ENCODE measurements at regions not wholly inside any gene's neighbourhood (a gene's known extent, or its start where the extent isn't known, plus 50 kb on each side); places are given as distances from the start of the nearest gene placed in this dataset.
"Not testable (repeated sequence)": the region's sequence is repeated elsewhere in the genome, so short reads cannot be mapped to it uniquely, and the experiment has no call there.

DNA sequence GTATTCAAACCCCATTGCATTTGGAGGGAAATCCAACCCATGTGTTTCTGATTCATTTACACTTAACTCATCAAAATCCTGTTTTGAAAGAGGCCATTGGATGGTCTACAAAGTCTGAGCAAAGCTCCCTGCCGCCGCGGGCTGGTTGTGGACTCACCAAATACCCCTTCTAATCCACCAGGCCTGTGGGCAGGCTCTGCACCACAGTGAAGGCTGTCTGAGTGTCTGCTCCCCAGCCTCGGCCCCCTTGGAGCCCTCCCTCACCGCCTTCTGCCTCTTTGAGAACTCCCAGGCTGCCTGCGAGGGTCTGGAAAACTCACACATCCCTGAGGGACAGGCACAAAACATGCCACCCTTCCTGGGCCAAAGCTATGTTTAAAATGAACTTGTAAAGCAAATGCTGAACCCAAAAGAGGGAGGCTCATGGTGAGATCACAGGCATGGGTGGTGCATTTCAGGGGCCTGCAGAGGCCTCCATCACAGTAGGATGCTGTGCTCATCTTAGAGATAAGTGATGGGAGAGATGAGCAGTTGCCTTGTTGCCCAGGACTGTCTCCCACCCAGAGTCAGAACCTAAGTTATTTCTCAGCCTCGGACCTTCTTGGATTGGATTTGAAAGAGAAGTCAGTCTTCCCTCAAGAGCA, 225.0 kb downstream of the CYP26B1 start:
- no peaks in the 10 kb centered on the region for H3K36me3 ChIP-seq

DNA sequence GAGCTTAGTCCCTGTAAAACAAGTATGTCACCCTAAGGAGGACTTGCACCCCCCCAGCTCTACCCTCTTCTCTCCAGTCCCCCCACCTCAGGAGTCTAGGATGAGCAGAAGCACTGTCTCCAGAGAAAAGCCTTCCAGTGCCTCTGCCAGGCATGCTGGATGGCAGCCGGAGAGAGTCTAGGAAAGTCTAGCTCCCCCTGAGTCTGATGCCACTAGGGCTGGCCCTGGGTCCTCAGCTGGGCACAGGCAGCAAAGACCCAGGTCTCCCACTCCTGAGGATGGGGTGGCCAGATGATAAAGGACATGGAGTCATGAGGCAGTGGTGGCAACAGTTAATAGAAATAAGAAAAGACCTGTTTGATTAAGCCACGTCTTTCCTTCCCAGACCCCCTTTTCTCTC, 225.6 kb downstream of the CYP26B1 start:
- intact Hi-C loops (cut with DNase I; ENCODE audit: low total_unique reads): loop anchor here (5.0 kb wide), 1 partner anchor 655 kb away; no protein-coding TSS in a partner anchor
- peak; percentile 41 for DNase-seq
- Histone ChIP-seq H3K4me3 (no peak overlapping the region), H3K27ac (no peak overlapping the region), H3K36me3 (no peaks in the 10 kb centered on the region), H3K9me3 (peaks cover 0 to 24% (median 12%) of the 10 kb centered on the region in 8 donors), H3K4me1 (peaks cover 0 to 5% (median 0%) of the 10 kb centered on the region in 6 donors), H3K27me3 (replicated peaks in 1 of 7) (no peaks in the 10 kb centered on the region)
- TF ChIP-seq POLR2AphosphoS5 (IDR thresholded peaks at IDR 0.05) (no peak), POLR2A (IDR thresholded peaks at IDR 0.05) (no peak)
- TF ChIP-seq, protein P1, sequence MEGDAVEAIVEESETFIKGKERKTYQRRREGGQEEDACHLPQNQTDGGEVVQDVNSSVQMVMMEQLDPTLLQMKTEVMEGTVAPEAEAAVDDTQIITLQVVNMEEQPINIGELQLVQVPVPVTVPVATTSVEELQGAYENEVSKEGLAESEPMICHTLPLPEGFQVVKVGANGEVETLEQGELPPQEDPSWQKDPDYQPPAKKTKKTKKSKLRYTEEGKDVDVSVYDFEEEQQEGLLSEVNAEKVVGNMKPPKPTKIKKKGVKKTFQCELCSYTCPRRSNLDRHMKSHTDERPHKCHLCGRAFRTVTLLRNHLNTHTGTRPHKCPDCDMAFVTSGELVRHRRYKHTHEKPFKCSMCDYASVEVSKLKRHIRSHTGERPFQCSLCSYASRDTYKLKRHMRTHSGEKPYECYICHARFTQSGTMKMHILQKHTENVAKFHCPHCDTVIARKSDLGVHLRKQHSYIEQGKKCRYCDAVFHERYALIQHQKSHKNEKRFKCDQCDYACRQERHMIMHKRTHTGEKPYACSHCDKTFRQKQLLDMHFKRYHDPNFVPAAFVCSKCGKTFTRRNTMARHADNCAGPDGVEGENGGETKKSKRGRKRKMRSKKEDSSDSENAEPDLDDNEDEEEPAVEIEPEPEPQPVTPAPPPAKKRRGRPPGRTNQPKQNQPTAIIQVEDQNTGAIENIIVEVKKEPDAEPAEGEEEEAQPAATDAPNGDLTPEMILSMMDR (IDR thresholded peaks at IDR 0.05 in 8 of 11, conservative IDR thresholded peaks at IDR 0.05 in 3 of 11): no peak
- 83 to 96% (median 88%) methylated on average over 2 of the region's 2 CpGs for WGBS, 5 donors

More for the DNA sequence above, 225.0 kb downstream of the CYP26B1 start:
- TF ChIP-seq POLR2A (IDR thresholded peaks at IDR 0.05): no peak
- DNase-seq: peak; percentile 69
- 79 to 92% (median 86%) methylated on average over 7 of the region's 7 CpGs for WGBS, 5 donors
- Histone ChIP-seq H3K4me3 (no peak overlapping the region), H3K4me1 (peaks cover 0 to 5% (median 0%) of the 10 kb centered on the region in 6 donors), H3K9me3 (peaks cover 0 to 21% (median 10%) of the 10 kb centered on the region in 8 donors), H3K27ac (no peak overlapping the region), H3K27me3 (replicated peaks in 1 of 7) (no peaks in the 10 kb centered on the region)
- intact Hi-C loops (cut with DNase I; ENCODE audit: low total_unique reads): loop anchor here (5.0 kb wide), 1 partner anchor 655 kb away; no protein-coding TSS in a partner anchor

DNA sequence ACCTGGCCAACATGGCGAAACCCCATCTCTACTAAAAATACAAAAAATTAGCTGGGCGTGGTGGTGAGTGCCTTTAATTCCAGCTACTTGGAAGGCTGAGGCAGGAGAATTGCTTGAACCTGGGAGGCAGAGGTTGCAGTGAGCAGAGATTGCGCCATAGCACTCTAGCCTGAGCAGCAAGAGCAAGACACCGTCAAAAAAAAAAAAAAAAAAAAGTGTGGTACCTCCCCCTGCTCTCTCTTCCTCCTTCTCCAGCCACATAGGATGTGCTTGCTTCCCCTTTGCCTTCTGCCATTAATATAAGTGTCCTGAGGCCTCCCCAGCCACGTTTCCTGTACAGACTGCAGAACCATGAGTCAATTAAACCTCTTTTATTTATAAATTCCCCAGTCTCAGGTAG, 226.8 kb downstream of the CYP26B1 start:
- 50 to 62% (median 54%) methylated on average over 5 of the region's 5 CpGs for WGBS, 5 donors
- intact Hi-C loops (cut with DNase I; ENCODE audit: low total_unique reads): loop anchor here (5.0 kb wide), 1 partner anchor 656 kb away; no protein-coding TSS in a partner anchor
- not testable (repeated sequence) for H3K27me3 ChIP-seq (replicated peaks in 1 of 7); H3K27ac ChIP-seq; H3K4me3 ChIP-seq; H3K4me1 ChIP-seq; H3K36me3 ChIP-seq
- peak; percentile 24 for DNase-seq
- peaks cover 0 to 24% (median 12%) of the 10 kb centered on the region in 8 donors for H3K9me3 ChIP-seq

DNA sequence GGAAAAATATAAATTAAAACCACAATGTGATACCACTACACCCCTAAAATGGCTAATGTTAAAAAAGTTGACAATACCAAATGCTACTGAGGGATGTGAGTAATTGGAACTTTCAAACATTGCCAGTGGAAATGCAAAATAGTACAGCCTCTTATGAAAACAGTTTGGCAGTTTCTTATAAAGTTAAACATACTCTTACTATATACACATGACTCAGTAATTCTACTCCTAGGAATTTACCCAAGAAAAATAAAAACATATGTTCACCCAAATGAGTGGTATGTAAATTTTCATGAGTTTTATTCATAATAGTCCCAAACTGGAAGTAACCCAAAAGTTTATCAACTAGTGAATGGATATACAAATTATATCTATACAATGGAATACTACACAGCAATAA, 228.0 kb downstream of the CYP26B1 start:
- intact Hi-C loops (cut with DNase I; ENCODE audit: low total_unique reads): loop anchor here (5.0 kb wide), 1 partner anchor 658 kb away; no protein-coding TSS in a partner anchor

DNA sequence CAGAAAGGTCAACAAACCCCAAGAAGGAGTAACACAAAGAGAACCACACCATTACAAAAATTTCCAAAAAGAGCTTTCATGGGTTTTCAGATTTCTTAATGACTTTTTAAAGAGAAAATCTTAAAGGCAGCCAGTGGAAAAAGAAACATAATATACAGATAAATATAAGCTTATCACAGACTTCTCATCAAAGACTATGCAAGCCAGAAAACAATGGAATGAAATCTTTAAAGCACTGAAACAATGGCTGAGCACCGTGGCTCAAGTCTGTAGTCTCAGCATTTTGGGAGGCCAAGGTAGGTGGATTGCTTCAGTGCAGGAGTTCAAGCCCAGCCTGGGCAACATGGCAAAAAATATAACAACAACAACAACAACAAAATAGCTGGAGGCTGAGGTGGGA, 237.4 kb downstream of the CYP26B1 start:
- Histone ChIP-seq H3K4me1 (no peaks in the 10 kb centered on the region), H3K36me3 (no peaks in the 10 kb centered on the region), H3K9me3 (peaks cover 0 to 23% (median 19%) of the 10 kb centered on the region in 8 donors), H3K27ac (no peak overlapping the region), H3K4me3 (no peak overlapping the region), H3K27me3 (replicated peaks in 1 of 7) (peaks cover 0 to 14% (median 0%) of the 10 kb centered on the region in 7 donors)
- TF ChIP-seq, protein P1 (IDR thresholded peaks at IDR 0.05 in 8 of 11, conservative IDR thresholded peaks at IDR 0.05 in 3 of 11): no peak
- TF ChIP-seq POLR2AphosphoS5 (IDR thresholded peaks at IDR 0.05) (no peak), POLR2A (IDR thresholded peaks at IDR 0.05) (no peak)
- DNase-seq: no peak
- 76 to 92% (median 86%) methylated on average over 1 of the region's 1 CpG for WGBS, 5 donors
- intact Hi-C loops (cut with DNase I; ENCODE audit: low total_unique reads): no loop called here

More for the DNA sequence above, 228.0 kb downstream of the CYP26B1 start:
- H3K27me3 ChIP-seq (replicated peaks in 1 of 7): no peaks in the 10 kb centered on the region
- H3K4me3 ChIP-seq: no peak overlapping the region
- H3K9me3 ChIP-seq: peaks cover 0 to 24% (median 12%) of the 10 kb centered on the region in 8 donors
- peaks cover 0 to 5% (median 0%) of the 10 kb centered on the region in 6 donors for H3K4me1 ChIP-seq
- H3K27ac ChIP-seq: no peak overlapping the region
- TF ChIP-seq, protein P1 (IDR thresholded peaks at IDR 0.05 in 8 of 11, conservative IDR thresholded peaks at IDR 0.05 in 3 of 11): no peak
- no peak for TF ChIP-seq POLR2AphosphoS5 (IDR thresholded peaks at IDR 0.05)
- no peak for TF ChIP-seq POLR2A (IDR thresholded peaks at IDR 0.05)
- no peaks in the 10 kb centered on the region for H3K36me3 ChIP-seq
- no peak for DNase-seq

Data from spleen (tissue), 11 donors.